ENCODE measurements at regions not wholly inside any gene's neighbourhood (a gene's known extent, or its start where the extent isn't known, plus 50 kb on each side); places are given as distances from the start of the nearest gene placed in this dataset.
A peak's percentile ranks its signal among the peaks of the same experiment; 100 is the strongest.

GRCh38 chr2:138255670-138256069 is 245.9 kb upstream of the SPOPL start:
- Histone ChIP-seq H3K9me3 (peaks cover 0 to 11% of the 10 kb centered on the region in 2 donors), H3K27me3 (no peaks in the 10 kb centered on the region), H3K36me3 (no peaks in the 10 kb centered on the region), H3K4me1 (no peaks in the 10 kb centered on the region), H3K4me3 (no peak overlapping the region), H3K27ac (no peak overlapping the region)
- DNase-seq (no peak), ATAC-seq (no peak)
- intact Hi-C loops (cut with DNase I), result no loop called here
- no peak for TF ChIP-seq CTCF (IDR thresholded peaks at IDR 0.05)

- H3K27me3 ChIP-seq, result no peaks in the 10 kb centered on the region
- H3K27ac ChIP-seq, result peak overlapping the region; percentile 6 to 67
- TF ChIP-seq CTCF (IDR thresholded peaks at IDR 0.05), result no peak
- peak; percentile 24 for ATAC-seq
- H3K4me3 ChIP-seq, result no peak overlapping the region
- no peaks in the 10 kb centered on the region for H3K4me1 ChIP-seq
- no peaks in the 10 kb centered on the region for H3K36me3 ChIP-seq
- DNase-seq, result no peak
- intact Hi-C loops (cut with DNase I), result no loop called here
- peaks cover 0 to 10% of the 10 kb centered on the region in 2 donors for H3K9me3 ChIP-seq
These were observed 234.2 kb upstream of the SPOPL start for GRCh38 chr2:138267161-138267901.

DNA sequence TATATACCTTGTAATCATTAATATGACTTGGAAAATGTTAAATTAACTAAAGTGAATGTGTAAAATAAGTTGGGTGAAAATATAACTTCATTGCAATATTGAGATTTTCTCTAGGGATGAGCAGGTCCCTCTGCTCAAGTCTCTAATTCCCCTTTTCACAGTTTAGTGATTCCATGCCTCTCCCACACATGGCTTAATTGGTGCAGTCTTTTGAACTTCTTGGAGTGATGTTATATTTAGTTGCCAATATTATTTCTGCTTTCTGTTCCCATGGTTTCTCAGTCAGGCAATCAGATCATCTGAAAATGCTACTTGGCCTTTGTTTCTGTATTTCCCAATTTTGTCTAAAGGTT is 233.7 kb upstream of the SPOPL start:
- Histone ChIP-seq H3K36me3 (no peaks in the 10 kb centered on the region), H3K4me1 (no peaks in the 10 kb centered on the region), H3K27me3 (no peaks in the 10 kb centered on the region), H3K27ac (peak overlapping the region; percentile 6 to 67), H3K4me3 (no peak overlapping the region), H3K9me3 (peaks cover 0 to 5% of the 10 kb centered on the region in 2 donors)
- TF ChIP-seq CTCF (IDR thresholded peaks at IDR 0.05), result no peak
- ATAC-seq, result no peak
- no peak for DNase-seq
- intact Hi-C loops (cut with DNase I), result no loop called here

GRCh38 chr2:138269765-138270164 is 231.8 kb upstream of the SPOPL start:
- Histone ChIP-seq H3K4me3 (no peak overlapping the region), H3K27me3 (no peaks in the 10 kb centered on the region), H3K36me3 (no peaks in the 10 kb centered on the region), H3K27ac (peak overlapping the region in 1 of 2 donors; percentile 1), H3K4me1 (no peaks in the 10 kb centered on the region), H3K9me3 (no peaks in the 10 kb centered on the region)
- DNase-seq (no peak), ATAC-seq (no peak)
- TF ChIP-seq CTCF (IDR thresholded peaks at IDR 0.05), result no peak
- intact Hi-C loops (cut with DNase I), result no loop called here

DNA sequence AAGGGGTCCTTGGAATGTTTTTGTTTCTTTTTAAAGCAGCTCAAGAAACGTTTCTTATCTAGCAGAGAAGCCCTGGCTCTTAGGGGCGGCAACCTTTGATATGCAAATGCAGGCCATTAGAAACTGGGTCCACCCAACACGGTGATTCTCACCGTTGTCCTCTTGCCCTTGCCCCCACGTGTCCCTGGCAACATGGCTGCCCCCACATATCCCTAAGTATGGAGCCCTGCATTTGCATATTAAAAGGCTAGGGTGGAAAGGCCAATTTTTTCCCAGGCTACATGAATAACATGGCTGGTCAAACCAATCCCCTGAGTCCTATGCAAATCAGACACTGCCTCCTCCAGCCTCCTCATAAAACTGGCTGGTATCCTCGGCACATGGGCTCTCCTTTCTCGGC is 230.1 kb upstream of the SPOPL start:
- no peak overlapping the region for H3K4me3 ChIP-seq
- H3K9me3 ChIP-seq, result no peaks in the 10 kb centered on the region
- intact Hi-C loops (cut with DNase I), result no loop called here
- no peaks in the 10 kb centered on the region for H3K36me3 ChIP-seq
- no peak for TF ChIP-seq CTCF (IDR thresholded peaks at IDR 0.05)
- ATAC-seq, result no peak
- no peaks in the 10 kb centered on the region for H3K27me3 ChIP-seq
- no peak overlapping the region for H3K27ac ChIP-seq
- peaks cover 0 to 10% of the 10 kb centered on the region in 2 donors for H3K4me1 ChIP-seq
- DNase-seq, result no peak

Data from left lung (tissue), 4 donors.